22Rv1 (cell line): ENCODE measurements at regions not wholly inside any gene's neighbourhood (a gene's known extent, or its start where the extent isn't known, plus 50 kb on each side); places are given as distances from the start of the nearest gene placed in this dataset.

Source experiments
- H3K27ac ChIP-seq: fragments of 450-650 bp; 2 replicates; pipeline ENCODE4 v1.5.1; 2017
- CTCF ChIP-seq: fragments of 450-650 bp; IDR thresholded peaks from 2 replicates; pipeline ENCODE4 v1.5.1; 2017; ENCODE audit warnings: mild to moderate bottlenecking
- ZFX ChIP-seq: fragments of 450-650 bp; IDR thresholded peaks from 2 replicates; pipeline ENCODE4 v1.6.1; 2017; ENCODE audit warnings: antibody characterized with exemption, borderline replicate concordance

- no peak for TF ChIP-seq CTCF
- no peak for TF ChIP-seq ZFX
Observed at GRCh38 chr4:188534297-188534696, 395.1 kb downstream of the TRIML1 start.

GRCh38 chr4:188534917-188535316 lies 395.7 kb downstream of the TRIML1 start:
- TF ChIP-seq ZFX (no peak), CTCF (no peak)

More at GRCh38 chr4:188534297-188534696, 395.1 kb downstream of the TRIML1 start:
- H3K27ac ChIP-seq, result no peak overlapping the region

GRCh38 chr4:188536826-188537225 lies 397.6 kb downstream of the TRIML1 start:
- TF ChIP-seq ZFX, result no peak
- TF ChIP-seq CTCF, result no peak
- no peak overlapping the region for H3K27ac ChIP-seq

More at GRCh38 chr4:188534917-188535316, 395.7 kb downstream of the TRIML1 start:
- H3K27ac ChIP-seq, result no peak overlapping the region

- H3K27ac ChIP-seq, result no peak overlapping the region
- no peak for TF ChIP-seq ZFX
- TF ChIP-seq CTCF, result no peak
Observed at GRCh38 chr4:188550296-188550695, 411.1 kb downstream of the TRIML1 start.

GRCh38 chr4:188551156-188551555 lies 411.9 kb downstream of the TRIML1 start:
- no peak for TF ChIP-seq CTCF
- no peak for TF ChIP-seq ZFX
- H3K27ac ChIP-seq, result no peak overlapping the region

- H3K27ac ChIP-seq, result no peak overlapping the region
- TF ChIP-seq CTCF, result no peak
- TF ChIP-seq ZFX, result no peak
Observed at GRCh38 chr4:188552741-188553275, 413.6 kb downstream of the TRIML1 start.

GRCh38 chr4:188554413-188554812 lies 415.2 kb downstream of the TRIML1 start:
- no peak overlapping the region for H3K27ac ChIP-seq
- no peak for TF ChIP-seq ZFX

GRCh38 chr4:188573104-188573503 lies 433.9 kb downstream of the TRIML1 start:
- H3K27ac ChIP-seq, result no peak overlapping the region
- no peak for TF ChIP-seq CTCF
- no peak for TF ChIP-seq ZFX
